ENCODE measurements at regions not wholly inside any gene's neighbourhood (a gene's known extent, or its start where the extent isn't known, plus 50 kb on each side); places are given as distances from the start of the nearest gene placed in this dataset.

- no peak for TF ChIP-seq POLR2AphosphoS5 (IDR thresholded peaks at IDR 0.05; ENCODE audit: low read depth, low read length)
- TF ChIP-seq SIN3A (IDR thresholded peaks at IDR 0.05; ENCODE audit: borderline replicate concordance, insufficient read depth, low read length), result no peak
- no peak for TF ChIP-seq FOXP2 (optimal IDR thresholded peaks at IDR 0.05; ENCODE audit: borderline replicate concordance, extremely low read depth, extremely low read length, insufficient read depth)
These were observed 73.1 kb upstream of the COG2 start for GRCh38 chr1:230569201-230569600.
